ENCODE measurements at regions not wholly inside any gene's neighbourhood (a gene's known extent, or its start where the extent isn't known, plus 50 kb on each side); places are given as distances from the start of the nearest gene placed in this dataset.

GRCh38 chr18:11518788-11519685 is 90.4 kb upstream of the SLC35G4 start:
- Histone ChIP-seq H3K9me3 (no peaks in the 10 kb centered on the region), H3K4me3 (no peak overlapping the region), H3K27me3 (replicated peaks in 1 of 7) (no peaks in the 10 kb centered on the region), H3K4me1 (no peaks in the 10 kb centered on the region), H3K36me3 (no peaks in the 10 kb centered on the region), H3K27ac (no peak overlapping the region)
- DNase-seq: no peak
- intact Hi-C loops (cut with DNase I; ENCODE audit: low total_unique reads): no loop called here
- TF ChIP-seq CTCF (IDR thresholded peaks at IDR 0.05 in 8 of 11, conservative IDR thresholded peaks at IDR 0.05 in 3 of 11): peak in 8 of 11 experiments; percentile 14 to 49 (median 42)
- no peak for TF ChIP-seq POLR2AphosphoS5 (IDR thresholded peaks at IDR 0.05)
- 52 to 62% (median 56%) methylated on average over 24 of the region's 24 CpGs for WGBS, 5 donors

GRCh38 chr18:11517704-11518103 is 91.7 kb upstream of the SLC35G4 start:
- WGBS, 5 donors: 68 to 88% (median 71%) methylated on average over 3 of the region's 3 CpGs

GRCh38 chr18:11516751-11517503 is 92.5 kb upstream of the SLC35G4 start:
- TF ChIP-seq POLR2A (IDR thresholded peaks at IDR 0.05): no peak
- no peak for TF ChIP-seq CTCF (IDR thresholded peaks at IDR 0.05 in 8 of 11, conservative IDR thresholded peaks at IDR 0.05 in 3 of 11)
- no peak for TF ChIP-seq POLR2AphosphoS5 (IDR thresholded peaks at IDR 0.05)
- intact Hi-C loops (cut with DNase I; ENCODE audit: low total_unique reads): no loop called here
- DNase-seq: no peak

More at GRCh38 chr18:11517704-11518103, 91.7 kb upstream of the SLC35G4 start:
- no peak for DNase-seq
- H3K27ac ChIP-seq: no peak overlapping the region
- TF ChIP-seq POLR2A (IDR thresholded peaks at IDR 0.05) (no peak), POLR2AphosphoS5 (IDR thresholded peaks at IDR 0.05) (no peak)
- no peaks in the 10 kb centered on the region for H3K36me3 ChIP-seq
- intact Hi-C loops (cut with DNase I; ENCODE audit: low total_unique reads): no loop called here
- no peaks in the 10 kb centered on the region for H3K9me3 ChIP-seq
- H3K4me1 ChIP-seq: no peaks in the 10 kb centered on the region
- H3K4me3 ChIP-seq: no peak overlapping the region
- no peaks in the 10 kb centered on the region for H3K27me3 ChIP-seq (replicated peaks in 1 of 7)

GRCh38 chr18:11514267-11514666 is 95.1 kb upstream of the SLC35G4 start:
- no peak for TF ChIP-seq POLR2A (IDR thresholded peaks at IDR 0.05)
- TF ChIP-seq POLR2AphosphoS5 (IDR thresholded peaks at IDR 0.05): no peak
- no peak for TF ChIP-seq CTCF (IDR thresholded peaks at IDR 0.05 in 8 of 11, conservative IDR thresholded peaks at IDR 0.05 in 3 of 11)
- Histone ChIP-seq H3K27me3 (replicated peaks in 1 of 7) (no peaks in the 10 kb centered on the region), H3K36me3 (no peaks in the 10 kb centered on the region), H3K4me3 (no peak overlapping the region), H3K4me1 (no peaks in the 10 kb centered on the region), H3K27ac (no peak overlapping the region), H3K9me3 (no peaks in the 10 kb centered on the region)
- 81 to 100% (median 92%) methylated on average over 1 of the region's 1 CpG for WGBS, 5 donors
- intact Hi-C loops (cut with DNase I; ENCODE audit: low total_unique reads): no loop called here
- no peak for DNase-seq

More at GRCh38 chr18:11516751-11517503, 92.5 kb upstream of the SLC35G4 start:
- Histone ChIP-seq H3K4me3 (no peak overlapping the region), H3K27me3 (replicated peaks in 1 of 7) (no peaks in the 10 kb centered on the region), H3K9me3 (no peaks in the 10 kb centered on the region), H3K36me3 (no peaks in the 10 kb centered on the region), H3K4me1 (no peaks in the 10 kb centered on the region), H3K27ac (no peak overlapping the region)
- WGBS, 5 donors: 79 to 91% (median 81%) methylated on average over 14 of the region's 14 CpGs
